ENCODE measurements at regions not wholly inside any gene's neighbourhood (a gene's known extent, or its start where the extent isn't known, plus 50 kb on each side); places are given as distances from the start of the nearest gene placed in this dataset.

DNA sequence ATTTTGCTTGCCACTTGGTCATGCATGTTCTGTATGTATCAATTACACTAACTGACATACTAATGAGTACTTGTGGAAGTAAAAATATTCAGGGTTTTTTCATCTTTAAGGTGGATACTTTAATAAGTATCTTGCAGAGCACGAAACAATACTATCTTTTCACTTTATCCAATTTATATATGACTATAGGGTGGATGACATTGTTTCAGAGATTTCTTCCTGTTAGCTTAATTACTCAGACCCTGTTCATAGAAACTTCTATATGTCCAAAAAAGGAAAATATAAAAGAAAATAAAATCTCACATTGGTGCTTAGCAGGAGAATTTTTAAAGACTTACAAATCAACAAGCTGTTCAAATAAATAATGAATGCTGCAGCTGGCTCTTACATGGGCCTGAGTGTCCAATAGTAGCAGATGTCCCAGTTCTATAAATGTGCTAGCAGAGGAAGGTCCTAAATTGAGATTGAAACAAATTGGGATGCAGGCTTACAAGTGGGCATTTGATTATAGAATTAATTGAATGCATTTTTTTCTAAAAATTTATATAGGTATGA, 91.5 kb upstream of the THSD7A start:
- no peak overlapping the region for H3K4me3 ChIP-seq (ENCODE audit: low read depth, low read length)
- DNase-seq (ENCODE audit: low read depth, low spot score), result no peak
- ChIA-PET POLR2A (no interaction called here), CTCF (no interaction called here)
- TF ChIP-seq, protein P1, sequence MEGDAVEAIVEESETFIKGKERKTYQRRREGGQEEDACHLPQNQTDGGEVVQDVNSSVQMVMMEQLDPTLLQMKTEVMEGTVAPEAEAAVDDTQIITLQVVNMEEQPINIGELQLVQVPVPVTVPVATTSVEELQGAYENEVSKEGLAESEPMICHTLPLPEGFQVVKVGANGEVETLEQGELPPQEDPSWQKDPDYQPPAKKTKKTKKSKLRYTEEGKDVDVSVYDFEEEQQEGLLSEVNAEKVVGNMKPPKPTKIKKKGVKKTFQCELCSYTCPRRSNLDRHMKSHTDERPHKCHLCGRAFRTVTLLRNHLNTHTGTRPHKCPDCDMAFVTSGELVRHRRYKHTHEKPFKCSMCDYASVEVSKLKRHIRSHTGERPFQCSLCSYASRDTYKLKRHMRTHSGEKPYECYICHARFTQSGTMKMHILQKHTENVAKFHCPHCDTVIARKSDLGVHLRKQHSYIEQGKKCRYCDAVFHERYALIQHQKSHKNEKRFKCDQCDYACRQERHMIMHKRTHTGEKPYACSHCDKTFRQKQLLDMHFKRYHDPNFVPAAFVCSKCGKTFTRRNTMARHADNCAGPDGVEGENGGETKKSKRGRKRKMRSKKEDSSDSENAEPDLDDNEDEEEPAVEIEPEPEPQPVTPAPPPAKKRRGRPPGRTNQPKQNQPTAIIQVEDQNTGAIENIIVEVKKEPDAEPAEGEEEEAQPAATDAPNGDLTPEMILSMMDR (IDR thresholded peaks at IDR 0.05; ENCODE audit: insufficient read depth, low read length, missing control alignments), result no peak

DNA sequence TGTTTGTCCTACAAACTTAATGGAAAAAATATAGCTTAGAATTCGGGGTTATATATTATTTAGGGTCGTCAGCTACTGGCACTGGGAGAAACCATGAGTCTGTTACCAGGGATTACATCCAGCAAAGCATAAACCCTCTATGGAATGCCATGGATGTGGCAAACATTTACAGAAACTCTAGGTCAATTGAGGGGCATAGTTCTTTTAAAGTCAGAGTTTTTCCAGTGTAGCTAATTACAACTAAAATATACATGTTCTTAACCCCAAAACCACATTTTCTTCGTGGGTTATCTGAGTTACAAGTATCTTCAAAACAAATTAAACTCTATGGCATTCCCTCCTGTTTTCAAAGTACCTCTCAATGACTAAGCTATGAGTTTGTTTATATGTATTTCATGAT, 99.3 kb upstream of the THSD7A start:
- POLR2A ChIA-PET, result no interaction called here
- DNase-seq (ENCODE audit: low read depth, low spot score), result no peak
- CTCF ChIA-PET, result no interaction called here
- no peak overlapping the region for H3K4me3 ChIP-seq (ENCODE audit: low read depth, low read length)
- TF ChIP-seq, protein P1 (IDR thresholded peaks at IDR 0.05; ENCODE audit: insufficient read depth, low read length, missing control alignments), result no peak

DNA sequence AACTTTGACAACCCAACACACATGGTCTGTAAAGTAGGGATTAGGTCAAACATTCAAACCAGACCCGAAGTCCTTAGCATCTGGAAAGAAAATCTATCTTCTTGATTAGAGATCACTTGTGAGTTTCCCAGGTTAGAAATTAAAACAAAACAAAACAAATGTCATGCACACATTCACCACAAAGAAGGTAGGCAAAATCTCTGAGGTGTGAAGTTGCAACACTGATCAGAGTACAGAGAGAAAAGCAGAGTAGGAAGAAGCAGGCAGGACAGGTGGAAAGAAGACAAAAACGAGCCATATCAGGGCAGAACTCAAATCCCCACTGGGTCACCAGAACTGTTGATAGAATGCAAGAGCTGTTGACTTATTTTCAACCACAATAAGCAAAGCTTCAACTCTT, 102.8 kb upstream of the THSD7A start:
- CTCF ChIA-PET, result no interaction called here

DNA sequence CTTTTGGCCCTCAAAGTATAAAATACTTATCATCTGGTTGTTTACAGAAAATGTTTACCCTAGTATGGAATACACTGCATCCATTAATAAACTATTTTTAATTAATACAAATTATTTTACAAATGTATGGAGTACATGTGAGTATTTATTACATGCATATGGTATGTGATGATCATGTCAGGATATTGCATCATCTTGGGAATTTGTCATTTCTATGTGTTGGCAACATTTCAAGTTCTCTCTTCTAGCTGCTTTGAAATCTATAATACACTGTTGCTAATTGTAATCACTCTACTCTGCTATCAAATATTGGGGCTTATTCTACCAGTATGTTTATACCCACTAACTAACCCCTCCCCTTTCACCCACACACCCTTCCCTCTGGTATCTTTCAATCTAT, 103.9 kb upstream of the THSD7A start:
- DNase-seq (ENCODE audit: low read depth, low spot score), result no peak
- CTCF ChIA-PET, result no interaction called here
- TF ChIP-seq, protein P1 (IDR thresholded peaks at IDR 0.05; ENCODE audit: insufficient read depth, low read length, missing control alignments), result no peak
- POLR2A ChIA-PET, result no interaction called here
- H3K4me3 ChIP-seq (ENCODE audit: low read depth, low read length), result no peak overlapping the region

More for the DNA sequence above, 102.8 kb upstream of the THSD7A start:
- no peak overlapping the region for H3K4me3 ChIP-seq (ENCODE audit: low read depth, low read length)
- DNase-seq (ENCODE audit: low read depth, low spot score), result no peak
- POLR2A ChIA-PET, result no interaction called here
- TF ChIP-seq, protein P1 (IDR thresholded peaks at IDR 0.05; ENCODE audit: insufficient read depth, low read length, missing control alignments), result no peak

DNA sequence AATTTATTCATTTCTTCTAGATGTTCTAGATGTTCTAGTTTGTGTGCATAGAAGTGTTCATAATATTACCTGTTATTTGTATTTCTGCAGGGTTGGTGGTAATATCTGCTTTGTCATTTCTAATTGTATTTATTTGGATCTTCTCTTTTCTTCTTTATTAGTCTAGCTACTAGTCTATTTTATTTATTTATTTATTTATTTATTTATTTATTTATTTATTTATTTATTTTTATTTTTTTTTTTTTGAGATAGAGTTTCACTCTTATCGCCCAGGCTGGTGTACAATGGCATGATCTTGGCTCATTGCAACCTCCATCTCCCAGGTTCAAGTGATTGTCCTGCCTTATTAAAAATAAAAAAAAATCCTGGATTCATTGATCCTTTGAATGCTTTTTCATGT, 114.8 kb upstream of the THSD7A start:
- DNase-seq (ENCODE audit: low read depth, low spot score), result no peak
- TF ChIP-seq, protein P1 (IDR thresholded peaks at IDR 0.05; ENCODE audit: insufficient read depth, low read length, missing control alignments), result no peak
- no peak overlapping the region for H3K4me3 ChIP-seq (ENCODE audit: low read depth, low read length)
- CTCF ChIA-PET, result no interaction called here
- POLR2A ChIA-PET, result no interaction called here

DNA sequence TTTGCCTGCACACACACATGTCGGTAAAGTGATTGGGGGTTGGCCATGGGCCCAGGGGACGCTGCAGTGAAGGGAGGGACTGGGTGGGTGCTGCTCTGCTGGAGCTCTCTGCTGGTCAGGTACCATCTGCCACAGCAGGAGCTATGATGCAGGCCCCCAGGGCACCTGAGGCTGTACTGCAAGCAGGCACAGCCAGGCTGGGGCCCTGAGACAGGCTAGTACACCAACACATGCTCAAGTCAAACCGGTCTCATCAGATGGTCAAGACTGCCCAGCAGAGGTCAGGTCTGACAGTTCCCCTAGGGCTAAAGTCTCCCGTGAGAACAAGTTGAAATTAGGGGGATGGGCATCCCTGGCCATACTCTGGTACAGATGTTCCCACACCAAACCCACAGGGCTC, 118.3 kb upstream of the THSD7A start:
- ChIA-PET POLR2A (no interaction called here), CTCF (no interaction called here)
- TF ChIP-seq, protein P1 (IDR thresholded peaks at IDR 0.05; ENCODE audit: insufficient read depth, low read length, missing control alignments), result no peak
- no peak for DNase-seq (ENCODE audit: low read depth, low spot score)
- H3K4me3 ChIP-seq (ENCODE audit: low read depth, low read length), result no peak overlapping the region

All from AG04449 (cell line).